ENCODE measurements at regions not wholly inside any gene's neighbourhood (a gene's known extent, or its start where the extent isn't known, plus 50 kb on each side); places are given as distances from the start of the nearest gene placed in this dataset.

DNA sequence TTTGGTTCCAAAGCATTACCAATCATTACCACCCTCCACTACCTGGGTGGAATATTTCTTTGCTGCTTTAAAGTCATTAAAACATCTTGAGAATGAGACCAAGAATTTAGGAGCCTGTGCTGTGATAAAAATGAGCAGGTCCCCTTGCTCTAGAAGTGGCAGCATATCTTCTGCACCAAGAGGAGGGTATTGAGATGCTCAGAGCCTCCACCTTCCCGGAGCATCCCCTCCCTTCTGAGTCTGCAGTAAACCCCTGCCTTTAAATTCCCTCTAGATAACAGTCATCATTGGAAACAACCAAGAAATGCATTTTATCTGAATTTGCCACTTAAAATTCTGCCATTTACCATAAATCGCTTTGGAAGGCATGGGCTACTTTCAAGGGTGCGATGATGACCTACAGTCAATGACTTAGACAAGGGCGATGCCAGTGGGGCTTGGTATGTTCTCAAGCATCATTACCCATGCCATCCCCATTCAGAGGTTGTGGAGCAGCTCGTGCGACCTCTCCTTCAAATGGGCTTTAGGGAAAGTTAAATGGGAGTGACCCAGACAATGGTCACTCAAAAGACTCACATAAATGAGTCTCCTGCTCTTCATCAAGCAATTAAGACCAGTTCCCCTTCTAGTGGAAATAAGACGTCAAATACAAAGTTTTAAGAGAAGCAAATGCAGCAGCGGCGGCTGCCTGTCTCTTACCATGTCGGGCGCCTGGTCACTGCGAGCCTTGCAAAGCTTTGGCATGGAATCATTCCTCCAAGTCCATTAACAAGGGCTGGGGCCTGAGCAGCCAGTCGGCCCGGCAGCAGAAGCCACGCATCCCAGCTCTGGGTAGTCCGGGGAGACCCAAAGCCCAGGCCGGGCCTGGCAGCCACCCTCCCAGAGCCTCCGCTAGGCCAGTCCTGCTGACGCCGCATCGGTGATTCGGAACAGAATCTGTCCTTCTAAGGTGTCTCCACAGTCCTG is 334.5 kb downstream of the TMEM121 start:
- no peak for DNase-seq

DNA sequence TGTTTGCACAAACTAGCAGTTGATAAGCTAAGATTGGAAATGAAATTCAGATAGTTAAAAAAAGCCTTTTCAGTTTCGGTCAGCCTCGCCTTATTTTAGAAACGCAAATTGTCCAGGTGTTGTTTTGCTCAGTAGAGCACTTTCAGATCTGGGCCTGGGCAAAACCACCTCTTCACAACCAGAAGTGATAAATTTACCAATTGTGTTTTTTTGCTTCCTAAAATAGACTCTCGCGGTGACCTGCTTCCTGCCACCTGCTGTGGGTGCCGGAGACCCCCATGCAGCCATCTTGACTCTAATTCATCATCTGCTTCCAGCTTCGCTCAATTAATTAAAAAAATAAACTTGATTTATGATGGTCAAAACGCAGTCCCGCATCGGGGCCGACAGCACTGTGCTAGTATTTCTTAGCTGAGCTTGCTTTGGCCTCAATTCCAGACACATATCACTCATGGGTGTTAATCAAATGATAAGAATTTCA is 335.6 kb downstream of the TMEM121 start:
- no peak for DNase-seq

DNA sequence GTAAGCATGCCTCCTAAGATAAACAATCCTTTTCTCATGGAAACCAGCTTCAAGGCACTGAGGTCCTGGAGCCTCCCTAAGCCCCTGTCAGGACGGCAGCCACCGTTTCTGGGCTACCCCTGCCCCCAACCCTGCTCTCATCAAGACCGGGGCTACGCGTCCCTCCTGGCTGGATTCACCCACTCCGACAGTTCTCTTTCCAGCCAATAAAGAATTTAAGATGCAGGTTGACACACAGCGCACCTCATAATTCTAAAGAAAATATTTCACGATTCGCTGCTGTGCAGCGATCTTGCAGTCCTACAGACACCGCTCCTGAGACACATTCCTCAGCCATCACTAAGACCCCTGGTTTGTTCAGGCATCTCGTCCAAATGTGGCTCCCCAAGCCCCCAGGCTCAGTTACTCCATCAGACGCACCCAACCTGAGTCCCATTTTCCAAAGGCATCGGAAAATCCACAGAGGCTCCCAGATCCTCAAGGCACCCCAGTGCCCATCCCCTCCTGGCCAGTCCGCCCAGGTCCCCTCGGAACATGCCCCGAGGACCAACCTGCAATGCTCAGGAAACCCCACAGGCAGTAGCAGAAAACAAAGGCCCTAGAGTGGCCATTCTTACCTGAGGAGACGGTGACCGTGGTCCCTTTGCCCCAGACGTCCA is 336.3 kb downstream of the TMEM121 start:
- no peak for DNase-seq

DNA sequence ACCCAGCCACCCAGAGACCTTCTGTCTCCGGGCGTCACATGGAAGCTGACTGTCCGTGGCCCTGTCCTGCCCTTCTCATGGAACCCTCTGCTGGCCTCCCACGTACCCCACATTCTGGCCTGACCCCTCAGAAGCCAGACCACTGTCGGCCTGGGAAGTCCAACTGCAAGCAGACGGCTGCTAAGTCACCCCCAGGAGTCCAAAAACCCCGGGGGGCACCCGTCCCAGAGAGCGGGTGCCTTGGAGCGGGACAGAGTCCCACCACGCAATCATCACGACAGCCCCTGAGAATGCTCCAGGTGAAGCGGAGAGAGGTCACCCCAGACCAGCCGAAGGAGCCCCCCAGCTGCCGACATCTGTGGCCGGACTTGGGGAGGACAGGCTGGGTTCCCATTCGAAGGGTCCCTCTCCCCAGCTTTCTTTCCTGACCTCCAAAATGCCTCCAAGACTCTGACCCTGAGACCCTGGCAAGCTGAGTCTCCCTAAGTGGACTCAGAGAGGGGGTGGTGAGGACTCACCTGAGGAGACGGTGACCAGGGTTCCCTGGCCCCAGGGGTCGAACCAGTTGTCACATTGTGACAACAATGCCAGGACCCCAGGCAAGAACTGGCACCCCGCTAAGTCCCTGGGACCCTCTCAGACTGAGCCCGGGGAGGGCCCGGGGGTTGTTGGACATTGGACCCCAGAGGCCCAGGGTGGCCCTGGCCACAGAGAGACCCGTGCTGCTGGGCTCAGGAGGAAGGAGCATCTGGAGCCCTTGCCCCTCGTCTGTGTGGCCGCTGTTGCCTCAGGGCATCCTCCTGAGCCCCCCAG is 337.1 kb downstream of the TMEM121 start:
- DNase-seq = no peak

DNA sequence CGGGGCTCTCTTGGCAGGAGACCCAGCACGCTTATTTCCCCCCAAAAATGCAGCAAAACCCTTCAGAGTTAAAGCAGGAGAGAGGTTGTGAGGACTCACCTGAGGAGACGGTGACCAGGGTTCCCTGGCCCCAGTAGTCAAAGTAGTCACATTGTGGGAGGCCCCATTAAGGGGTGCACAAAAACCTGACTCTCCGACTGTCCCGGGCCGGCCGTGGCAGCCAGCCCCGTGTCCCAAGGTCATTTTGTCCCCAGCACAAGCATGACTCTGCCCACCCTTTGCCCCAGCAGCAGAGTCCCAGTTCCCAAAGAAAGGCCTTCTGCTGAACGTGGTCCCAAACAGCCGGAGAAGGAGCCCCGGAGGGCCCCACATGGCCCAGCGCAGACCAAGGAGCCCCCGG is 337.7 kb downstream of the TMEM121 start:
- no peak for DNase-seq

DNA sequence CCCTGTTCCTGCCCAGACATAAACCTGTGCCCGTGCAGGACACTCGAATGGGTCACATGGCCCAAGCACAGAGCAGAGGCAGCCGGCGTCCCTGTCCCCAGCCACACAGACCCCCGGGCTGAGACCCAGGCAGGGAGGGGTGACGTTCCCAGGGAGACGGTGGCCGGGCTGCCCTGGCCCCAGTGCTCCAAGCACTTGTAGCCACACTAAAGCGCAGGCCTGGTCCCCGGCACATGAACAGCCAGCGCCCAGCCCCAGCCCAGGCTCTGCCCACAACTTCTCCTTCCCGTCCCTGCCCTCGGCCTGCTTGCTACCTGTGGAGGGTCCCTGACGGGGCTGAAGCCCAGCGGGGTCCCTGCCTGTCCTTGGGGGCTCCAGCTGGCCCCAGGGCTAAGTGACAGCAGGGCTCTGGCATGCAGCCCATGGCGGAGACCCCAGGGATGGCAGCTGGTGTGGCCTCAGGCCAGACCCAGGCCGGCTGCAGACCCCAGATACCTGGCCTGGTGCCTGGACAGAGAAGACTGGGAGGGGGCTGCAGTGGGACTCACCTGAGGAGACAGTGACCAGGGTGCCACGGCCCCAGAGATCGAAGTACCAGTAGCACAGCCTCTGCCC is 338.4 kb downstream of the TMEM121 start:
- no peak for DNase-seq

DNA sequence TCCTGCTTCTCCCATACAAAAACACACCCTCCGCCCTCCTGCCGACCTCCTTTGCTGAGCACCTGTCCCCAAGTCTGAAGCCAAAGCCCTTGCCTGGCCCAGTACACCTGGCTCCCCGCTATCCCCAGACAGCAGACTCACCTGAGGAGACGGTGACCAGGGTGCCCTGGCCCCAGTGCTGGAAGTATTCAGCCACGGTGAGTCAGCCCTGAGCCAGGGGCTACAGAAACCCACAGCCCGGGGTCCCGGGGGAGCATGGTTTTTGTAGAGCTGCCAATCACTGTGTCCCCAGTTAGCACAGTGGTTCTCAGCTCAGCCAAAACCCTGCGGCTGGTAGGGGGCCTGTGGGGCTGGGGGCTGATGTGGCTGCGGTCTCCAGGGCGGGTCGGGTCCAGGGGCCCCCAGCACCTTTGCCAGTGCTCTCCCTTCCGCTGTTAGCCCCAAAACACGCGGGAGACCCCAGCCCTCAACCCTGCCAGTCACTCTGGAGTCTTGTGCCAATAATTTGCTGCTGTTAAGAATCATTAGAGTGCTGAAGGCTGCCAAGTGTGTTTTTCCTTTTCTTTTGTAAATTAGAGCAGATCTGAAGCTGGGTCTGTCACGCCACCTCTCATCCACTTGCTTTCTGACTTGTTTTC is 339.0 kb downstream of the TMEM121 start:
- peak; percentile 35 for DNase-seq

DNA sequence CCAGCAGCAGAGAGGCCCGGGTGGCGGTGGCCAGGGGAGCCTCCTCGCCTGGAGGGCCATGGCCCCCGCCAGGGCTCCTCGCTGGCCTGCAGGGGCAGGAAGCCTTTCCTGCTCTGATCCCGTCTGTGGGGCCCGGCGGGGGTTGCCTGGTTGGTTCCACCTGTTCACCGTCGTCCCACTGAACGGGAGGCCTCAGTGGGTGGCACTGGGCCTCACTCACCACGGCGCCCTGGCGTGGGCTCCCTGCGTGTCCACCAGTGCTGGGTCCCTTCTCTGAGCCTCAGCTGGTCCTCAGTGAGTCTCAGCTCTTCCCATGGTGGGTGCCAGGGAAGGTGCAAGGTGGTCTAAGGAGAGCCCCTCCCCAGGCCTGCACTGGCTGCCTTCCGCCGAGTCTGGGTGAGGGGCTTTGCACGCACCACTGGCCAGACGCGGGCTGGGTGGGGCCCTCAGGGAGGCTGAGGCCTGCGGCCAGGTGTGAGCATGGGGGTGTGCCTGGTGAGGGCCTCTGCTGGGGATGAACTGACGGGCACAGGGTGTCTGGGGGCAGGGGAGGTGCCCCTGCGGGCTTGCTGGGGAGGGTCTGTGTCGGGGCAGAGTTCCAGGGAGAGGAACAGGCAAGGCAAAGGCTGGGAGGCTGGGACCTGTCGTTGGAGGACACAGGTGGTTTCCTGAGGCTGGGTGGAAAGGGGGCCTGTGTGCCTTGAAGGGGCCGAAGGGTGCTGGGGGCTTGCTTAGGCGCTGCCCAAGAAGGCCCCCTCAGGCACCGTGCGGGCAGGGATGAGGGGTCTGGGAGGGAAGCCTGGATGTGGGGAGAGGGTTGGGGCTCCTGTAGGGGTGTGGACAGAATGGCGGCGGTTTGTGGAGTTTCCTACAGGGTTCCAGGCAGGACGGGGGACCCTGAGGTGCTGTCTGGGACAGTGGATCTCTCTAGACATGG is 339.8 kb downstream of the TMEM121 start:
- no peak for DNase-seq

DNA sequence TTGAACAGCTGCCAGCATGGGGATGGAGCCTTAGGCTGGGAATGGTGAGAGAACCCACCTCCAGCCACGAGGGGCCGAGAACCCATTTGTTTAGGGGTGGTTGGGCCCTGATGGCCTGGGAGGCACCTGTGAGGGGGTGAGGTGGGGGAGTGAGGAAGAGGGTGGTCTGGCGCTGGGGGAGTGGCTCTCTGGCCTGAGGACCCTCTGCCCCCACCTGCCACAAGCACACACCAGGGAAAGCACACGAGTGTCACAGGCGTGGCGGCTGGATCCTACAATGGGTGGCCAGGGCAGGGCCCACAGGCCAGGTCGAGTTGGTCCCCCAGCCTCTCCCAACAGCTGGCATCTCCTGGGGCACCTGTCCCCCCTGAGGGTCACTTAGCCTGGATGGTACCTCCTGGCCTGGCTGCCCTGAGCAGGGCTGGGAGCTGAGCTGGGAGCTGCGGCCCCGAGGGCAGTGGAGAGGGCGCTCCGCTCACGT is 340.5 kb downstream of the TMEM121 start:
- DNase-seq = no peak

DNA sequence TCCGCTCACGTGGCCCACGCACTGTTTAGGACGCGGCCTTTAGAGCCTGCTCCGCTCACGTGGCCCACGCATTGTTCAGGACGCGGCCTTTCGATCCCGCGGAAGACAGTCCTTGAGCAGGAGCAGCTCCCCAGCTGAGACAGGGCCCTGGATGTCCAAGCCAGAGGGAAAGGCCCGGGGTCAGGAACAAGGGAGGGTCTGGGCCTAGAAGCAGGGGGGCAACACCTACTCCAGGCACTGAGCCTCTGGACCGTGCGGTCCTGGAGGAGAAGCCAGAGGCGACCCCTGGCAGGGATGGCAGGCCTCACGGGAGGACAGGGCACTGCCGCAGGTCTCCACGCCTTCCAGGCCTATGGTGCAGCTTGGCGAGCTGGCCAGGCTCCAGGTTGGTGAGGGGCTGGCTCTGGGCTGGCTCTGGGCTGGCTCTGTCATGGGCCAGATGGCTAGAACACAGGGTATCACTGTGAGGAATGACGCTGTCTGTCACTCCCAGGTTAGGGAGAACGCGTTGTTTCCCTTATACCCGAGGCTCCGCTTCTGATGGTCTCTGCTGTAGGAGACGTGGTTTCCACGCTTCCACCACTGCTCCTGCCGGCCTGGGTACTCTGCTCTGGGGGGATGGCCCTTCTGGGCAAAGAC is 341.7 kb downstream of the TMEM121 start:
- no peak for DNase-seq

DNA sequence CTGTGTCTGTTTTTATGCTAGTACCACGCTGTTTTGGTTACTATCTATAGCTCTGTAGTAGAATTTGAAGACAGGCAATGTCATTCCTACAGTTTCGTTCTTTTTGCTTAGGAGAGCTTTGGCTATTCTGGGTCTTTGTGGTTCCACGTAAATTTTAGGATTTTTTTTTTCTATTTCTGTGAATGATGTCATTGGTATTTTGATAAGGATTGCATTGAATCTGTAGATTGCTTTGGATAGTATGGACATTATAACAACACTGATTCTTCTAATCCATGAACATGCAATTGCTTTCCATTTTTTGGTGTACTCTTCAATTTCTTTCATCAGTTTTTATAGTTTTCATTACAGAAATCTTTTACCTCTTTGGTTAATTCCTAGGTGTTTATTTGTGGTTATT is 345.2 kb downstream of the TMEM121 start:
- no peak for DNase-seq

DNA sequence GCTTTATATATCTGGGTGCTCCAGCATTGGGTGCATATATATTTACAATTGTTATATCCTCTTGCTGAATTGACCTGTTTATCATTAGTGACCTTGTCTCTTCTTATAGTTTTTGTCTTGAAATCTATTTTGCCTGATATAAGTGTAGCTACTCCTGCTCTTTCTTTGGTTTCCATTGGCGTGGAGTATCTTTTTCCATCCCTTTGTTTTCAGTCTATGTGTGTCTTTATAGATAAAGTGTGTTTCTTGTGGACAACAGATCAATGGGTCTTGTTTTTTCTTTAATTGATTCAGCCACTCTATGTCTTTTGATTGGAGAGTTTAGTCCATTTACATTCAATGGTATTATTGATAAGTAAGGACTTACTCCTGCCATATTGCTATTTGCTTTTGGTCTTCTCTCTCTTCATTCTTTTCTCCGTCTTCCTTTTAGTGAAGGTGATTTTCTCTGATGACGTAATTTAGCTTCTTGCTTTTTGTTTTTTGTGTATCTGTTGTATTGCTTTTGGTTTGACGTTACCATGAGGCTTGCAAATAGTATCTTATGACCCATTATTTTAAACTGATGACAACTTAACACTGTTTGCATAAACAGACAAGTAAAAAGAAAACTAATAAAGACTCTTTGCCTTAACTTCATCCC is 347.6 kb downstream of the TMEM121 start:
- DNase-seq = no peak

DNA sequence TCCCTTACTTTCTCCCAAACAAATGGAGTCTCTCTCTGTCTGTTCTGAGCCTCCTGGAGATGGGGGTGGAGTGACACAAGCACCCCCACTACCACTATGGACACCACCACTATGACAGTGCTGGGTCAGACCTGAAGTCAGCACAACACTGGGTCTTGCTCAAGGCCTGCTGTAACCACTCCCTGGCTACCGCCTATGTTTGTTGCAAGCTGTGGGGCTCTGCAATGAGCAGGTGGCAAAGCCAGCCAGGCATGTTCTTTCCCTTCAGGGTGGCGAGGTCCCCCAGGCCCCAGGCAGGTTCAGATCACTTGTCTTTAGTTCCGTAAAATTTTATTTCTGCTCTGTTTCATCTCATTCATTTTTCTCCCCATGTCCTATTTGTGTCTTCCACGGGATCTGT is 349.8 kb downstream of the TMEM121 start:
- no peak for DNase-seq

DNA sequence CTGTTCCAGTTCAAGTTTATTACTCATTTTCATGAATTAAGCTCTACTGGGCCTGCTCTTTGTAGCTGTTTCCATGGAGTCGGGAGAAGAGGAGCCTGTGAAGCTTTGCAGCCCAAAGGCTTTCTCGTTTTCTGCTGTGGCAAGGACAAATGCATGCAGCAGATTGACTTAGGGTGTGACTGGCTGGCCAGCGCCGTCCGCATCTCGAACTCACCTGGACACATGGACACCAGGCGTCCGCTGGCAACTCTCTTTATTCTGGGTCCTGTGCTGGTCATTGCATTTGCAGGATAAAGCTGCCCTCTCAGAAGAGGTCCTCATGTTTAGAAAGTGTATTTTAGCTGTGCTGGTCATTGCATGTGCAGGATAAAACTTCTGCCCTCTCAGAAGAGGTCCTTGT is 350.4 kb downstream of the TMEM121 start:
- no peak for DNase-seq

DNA sequence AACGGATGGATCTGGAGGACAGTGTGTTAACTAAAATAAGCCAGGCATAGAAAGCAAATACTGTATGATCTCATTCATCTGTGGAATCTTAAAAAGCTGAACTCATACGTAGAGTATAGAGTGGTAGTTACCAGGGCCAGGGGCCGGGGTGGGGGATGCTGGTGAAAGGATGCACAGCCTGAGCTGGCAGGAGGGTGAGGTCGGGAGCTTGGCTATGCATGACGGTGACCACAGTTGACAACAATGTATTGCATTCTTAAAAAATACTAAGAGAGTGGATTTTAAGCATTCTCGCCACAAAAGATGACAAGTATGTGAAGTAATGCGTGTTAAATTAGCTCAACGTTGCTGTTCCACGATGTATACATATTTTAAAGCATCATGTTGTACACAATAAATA is 351.3 kb downstream of the TMEM121 start:
- DNase-seq = no peak

DNA sequence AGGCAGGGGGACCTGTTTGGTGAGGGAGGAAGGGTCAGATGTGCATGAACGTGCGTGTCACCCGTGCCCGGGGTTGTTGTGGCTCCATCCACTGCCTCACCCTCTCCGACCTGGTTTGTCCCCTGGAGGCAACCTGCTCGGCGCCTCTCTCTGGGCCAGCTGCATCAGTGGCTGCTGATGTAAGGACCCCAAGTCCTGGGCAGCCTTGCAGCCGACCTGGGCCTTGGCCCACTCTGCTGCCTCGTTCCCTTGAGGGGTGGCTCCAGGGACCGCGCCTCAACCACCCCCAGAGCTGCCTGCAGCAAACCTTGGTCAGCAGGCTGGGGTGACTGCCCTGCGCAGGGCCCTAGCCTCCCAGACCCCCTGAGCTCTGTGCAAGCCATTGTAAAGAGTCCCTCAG is 351.7 kb downstream of the TMEM121 start:
- DNase-seq = no peak

DNA sequence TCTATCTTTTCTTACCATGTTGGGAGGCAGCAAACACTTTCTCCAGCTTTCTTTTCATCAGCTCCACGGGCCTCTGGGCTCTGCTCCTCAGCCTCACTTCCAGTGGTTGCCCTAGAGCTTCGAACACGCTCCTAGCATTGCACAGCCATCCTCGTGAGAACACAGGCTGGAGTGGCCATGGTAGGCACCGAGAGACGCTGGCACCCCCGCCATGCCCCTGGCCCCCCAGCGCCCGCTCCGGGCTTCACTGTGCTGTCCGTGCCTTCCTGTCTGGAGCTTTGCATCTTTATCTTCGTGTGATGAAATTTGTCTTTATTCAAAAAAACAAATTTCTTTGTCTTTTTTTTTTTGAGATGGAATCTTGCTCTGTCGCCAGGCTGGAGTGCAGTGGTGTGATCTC is 352.2 kb downstream of the TMEM121 start:
- no peak for DNase-seq

DNA sequence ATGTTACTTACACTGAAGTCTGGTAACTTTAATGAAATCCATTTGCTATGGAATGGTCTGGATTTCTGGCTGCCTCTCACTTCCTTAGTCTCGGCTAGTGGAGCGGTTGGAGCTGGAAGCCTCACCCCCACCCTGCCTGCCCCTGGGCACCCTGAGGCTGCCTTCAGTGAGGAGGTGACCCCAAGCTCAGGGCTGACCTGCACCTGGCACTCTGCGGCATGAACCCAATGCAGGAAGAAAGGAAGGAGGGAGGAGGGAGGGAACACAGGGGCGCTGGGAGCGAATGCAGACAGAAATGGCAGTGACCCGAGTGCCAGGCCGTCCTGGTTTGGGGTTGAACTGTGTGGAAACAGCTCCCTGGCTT is 353.1 kb downstream of the TMEM121 start:
- DNase-seq = no peak

DNA sequence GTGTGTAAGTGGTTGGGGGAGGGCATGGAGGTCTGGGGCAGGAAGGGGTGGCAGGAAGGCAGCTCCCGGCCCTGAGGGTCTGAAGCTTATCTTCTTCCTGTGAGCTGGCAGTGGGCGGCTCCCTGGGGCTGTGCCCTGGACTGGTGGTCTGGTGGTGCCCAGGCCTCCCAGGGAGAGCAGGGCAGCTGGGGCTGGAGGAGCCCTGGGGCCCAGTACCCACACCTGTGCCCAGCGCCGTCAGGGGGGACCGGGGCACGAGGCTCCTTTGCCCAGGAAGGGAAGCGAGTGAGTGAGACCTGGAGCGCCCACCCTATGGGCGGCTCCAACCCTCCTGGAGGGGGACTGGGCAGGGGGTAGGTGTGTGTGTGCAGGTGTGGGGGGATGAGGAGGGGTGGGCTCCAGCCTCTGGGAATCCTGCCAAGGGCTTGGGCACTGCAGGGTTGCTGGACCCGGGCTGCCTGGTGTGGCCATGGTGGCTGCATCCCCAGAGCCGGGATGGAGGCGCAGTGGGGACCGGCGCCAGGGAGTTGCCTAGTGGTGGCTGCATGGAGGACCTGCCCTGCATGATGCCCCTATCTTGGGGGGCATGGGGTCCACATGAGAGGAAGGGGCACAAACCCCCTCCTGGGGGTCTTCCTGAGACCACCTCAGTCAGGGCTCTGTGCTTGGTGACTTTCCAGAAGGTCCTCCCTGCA is 353.6 kb downstream of the TMEM121 start:
- DNase-seq = no peak

Measured in NCI-H2171 (cell line).